Uterus (tissue), 3 donors: ENCODE measurements at regions not wholly inside any gene's neighbourhood (a gene's known extent, or its start where the extent isn't known, plus 50 kb on each side); places are given as distances from the start of the nearest gene placed in this dataset.
"Not testable (repeated sequence)": the region's sequence is repeated elsewhere in the genome, so short reads cannot be mapped to it uniquely, and the experiment has no call there.

Experiments
- DNase-seq, 2 donors: peaks; one replicate each; pipeline ENCODE4 v3.0.0-alpha.2; 2019 to 2020
- H3K27ac ChIP-seq, 2 donors: fragments of 200-600 bp; sonication (generic); 1 replicate in 1 of 2; 2 replicates in 1 of 2; pipeline ENCODE4 v1.5.1; 2016 to 2018
- H3K27me3 ChIP-seq, 2 donors: fragments of 200-600 bp; sonication (generic); one replicate each; pipeline ENCODE4 v1.5.1; 2018 to 2019; ENCODE audit warnings: control low read depth in 1 of 2
- H3K36me3 ChIP-seq, 2 donors: fragments of 200-600 bp; sonication (generic); one replicate each; pipeline ENCODE4 v1.5.1; 2019; ENCODE audit warnings: control low read depth in 1 of 2
- H3K4me1 ChIP-seq, 2 donors: fragments of 200-600 bp; sonication (generic); one replicate each; pipeline ENCODE4 v1.5.1; 2018 to 2019; ENCODE audit warnings: control low read depth in 1 of 2
- H3K4me3 ChIP-seq, 2 donors: fragments of 200-600 bp; sonication (generic); 1 replicate in 1 of 2; 2 replicates in 1 of 2; pipeline ENCODE4 v1.5.1; 2018 to 2019; ENCODE audit warnings: mild to moderate bottlenecking in 1 of 2
- H3K9me3 ChIP-seq, 2 donors: fragments of 200-600 bp; sonication (generic); one replicate each; pipeline ENCODE4 v1.5.1; 2019; ENCODE audit warnings: control low read depth in 1 of 2
- POLR2A ChIP-seq, 2 donors: fragments of 450-650 bp; IDR thresholded peaks; one replicate each; pipeline ENCODE4 v1.6.1; 2016; ENCODE audit warnings: antibody characterized with exemption in 2 of 2, mild to moderate bottlenecking in 1 of 2, moderate library complexity in 1 of 2
- intact Hi-C: fragments of 100-400 bp; cut with DNase I; formaldehyde crosslinking; loops from one replicate; pipeline ENCODE4 v1.15.1; 2023; ENCODE audit warnings: low total_unique reads
- TF ChIP-seq, protein P1 (sequence below), 4 experiments: fragments of 200-600 bp in 2 of 4; fragments of 450-650 bp in 2 of 4; sonication (generic) in 2 of 4; IDR thresholded peaks; one replicate each; pipeline ENCODE4 v1.5.1; 2016 to 2019; ENCODE audit warnings: antibody characterized with exemption in 4 of 4, mild to moderate bottlenecking in 2 of 4, moderate library complexity in 1 of 4
- donor health status: DM: yes; HTN: yes; CAD: no.

DNA sequence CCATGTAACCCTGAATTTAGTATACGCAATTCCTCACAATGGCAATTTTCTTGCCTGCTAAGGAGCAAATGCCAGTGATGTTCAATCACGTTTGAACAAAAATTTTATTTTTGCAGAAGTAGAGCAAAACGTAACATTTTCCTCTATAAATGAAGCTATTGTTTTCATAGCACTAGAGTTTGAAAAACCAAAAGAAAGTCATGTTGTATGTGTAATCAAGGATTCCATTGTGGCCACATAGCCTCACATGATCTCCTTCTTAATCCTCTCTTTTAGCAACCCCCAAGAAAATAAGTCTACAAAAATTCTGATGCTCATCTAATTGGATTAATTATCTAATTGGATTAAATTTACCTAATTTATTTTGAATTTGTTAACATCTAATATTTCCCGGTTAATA is 1217.4 kb upstream of the FLRT2 start:
- H3K36me3 ChIP-seq: no peaks in the 10 kb centered on the region
- no peaks in the 10 kb centered on the region for H3K9me3 ChIP-seq
- H3K4me1 ChIP-seq: no peaks in the 10 kb centered on the region
- intact Hi-C loops: no loop called here
- no peak for TF ChIP-seq POLR2A (IDR thresholded peaks at IDR 0.05)
- TF ChIP-seq, protein P1, sequence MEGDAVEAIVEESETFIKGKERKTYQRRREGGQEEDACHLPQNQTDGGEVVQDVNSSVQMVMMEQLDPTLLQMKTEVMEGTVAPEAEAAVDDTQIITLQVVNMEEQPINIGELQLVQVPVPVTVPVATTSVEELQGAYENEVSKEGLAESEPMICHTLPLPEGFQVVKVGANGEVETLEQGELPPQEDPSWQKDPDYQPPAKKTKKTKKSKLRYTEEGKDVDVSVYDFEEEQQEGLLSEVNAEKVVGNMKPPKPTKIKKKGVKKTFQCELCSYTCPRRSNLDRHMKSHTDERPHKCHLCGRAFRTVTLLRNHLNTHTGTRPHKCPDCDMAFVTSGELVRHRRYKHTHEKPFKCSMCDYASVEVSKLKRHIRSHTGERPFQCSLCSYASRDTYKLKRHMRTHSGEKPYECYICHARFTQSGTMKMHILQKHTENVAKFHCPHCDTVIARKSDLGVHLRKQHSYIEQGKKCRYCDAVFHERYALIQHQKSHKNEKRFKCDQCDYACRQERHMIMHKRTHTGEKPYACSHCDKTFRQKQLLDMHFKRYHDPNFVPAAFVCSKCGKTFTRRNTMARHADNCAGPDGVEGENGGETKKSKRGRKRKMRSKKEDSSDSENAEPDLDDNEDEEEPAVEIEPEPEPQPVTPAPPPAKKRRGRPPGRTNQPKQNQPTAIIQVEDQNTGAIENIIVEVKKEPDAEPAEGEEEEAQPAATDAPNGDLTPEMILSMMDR (IDR thresholded peaks at IDR 0.05): no peak
- no peak for DNase-seq
- H3K27ac ChIP-seq: no peak overlapping the region
- no peak overlapping the region for H3K4me3 ChIP-seq
- no peaks in the 10 kb centered on the region for H3K27me3 ChIP-seq

DNA sequence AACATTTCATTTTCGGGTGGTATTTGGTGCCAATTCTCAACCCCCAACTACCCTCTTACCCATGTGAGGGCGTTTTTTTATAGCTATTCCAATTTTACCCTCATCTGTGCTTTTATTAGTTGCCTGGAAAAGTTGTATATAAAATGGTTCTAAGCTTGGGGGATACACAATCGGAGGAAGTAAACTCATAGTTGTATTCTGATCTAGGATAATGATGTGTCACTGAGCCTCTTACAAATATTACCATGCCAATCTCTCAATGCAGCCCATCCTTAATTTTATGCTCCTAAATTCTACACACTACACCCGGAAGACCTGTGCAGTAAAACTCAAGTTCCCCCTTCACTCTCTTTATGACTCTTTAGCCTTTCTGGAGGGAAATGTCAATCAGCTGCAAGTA is 1206.5 kb upstream of the FLRT2 start:
- Histone ChIP-seq H3K4me3 (no peak overlapping the region), H3K27me3 (no peaks in the 10 kb centered on the region), H3K36me3 (no peaks in the 10 kb centered on the region), H3K27ac (no peak overlapping the region), H3K9me3 (no peaks in the 10 kb centered on the region), H3K4me1 (no peaks in the 10 kb centered on the region)
- intact Hi-C loops: no loop called here
- TF ChIP-seq, protein P1 (IDR thresholded peaks at IDR 0.05): no peak
- no peak for TF ChIP-seq POLR2A (IDR thresholded peaks at IDR 0.05)
- DNase-seq: no peak

DNA sequence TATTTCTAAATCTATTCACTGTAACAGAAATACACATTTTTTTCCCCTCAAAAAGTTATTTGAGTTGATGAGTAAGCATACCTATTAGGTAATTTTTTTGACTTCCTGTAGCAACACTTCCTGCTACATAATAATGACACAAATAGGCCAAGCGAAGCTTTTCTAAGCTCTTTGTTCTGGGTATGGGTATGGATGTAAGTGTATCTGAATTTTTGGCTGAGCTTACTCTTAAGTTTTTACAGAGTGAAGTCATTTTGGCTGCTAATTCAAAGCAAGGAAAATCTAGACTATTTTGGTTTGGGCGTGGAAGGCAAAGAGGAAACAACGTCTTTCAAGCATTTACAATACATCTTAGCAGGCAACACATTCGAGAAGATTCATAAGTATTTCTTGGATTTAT is 1206.0 kb upstream of the FLRT2 start:
- Histone ChIP-seq H3K9me3 (no peaks in the 10 kb centered on the region), H3K27me3 (no peaks in the 10 kb centered on the region), H3K27ac (no peak overlapping the region), H3K36me3 (no peaks in the 10 kb centered on the region), H3K4me3 (no peak overlapping the region), H3K4me1 (no peaks in the 10 kb centered on the region)
- TF ChIP-seq, protein P1 (IDR thresholded peaks at IDR 0.05): no peak
- no peak for TF ChIP-seq POLR2A (IDR thresholded peaks at IDR 0.05)
- DNase-seq: no peak
- intact Hi-C loops: no loop called here

DNA sequence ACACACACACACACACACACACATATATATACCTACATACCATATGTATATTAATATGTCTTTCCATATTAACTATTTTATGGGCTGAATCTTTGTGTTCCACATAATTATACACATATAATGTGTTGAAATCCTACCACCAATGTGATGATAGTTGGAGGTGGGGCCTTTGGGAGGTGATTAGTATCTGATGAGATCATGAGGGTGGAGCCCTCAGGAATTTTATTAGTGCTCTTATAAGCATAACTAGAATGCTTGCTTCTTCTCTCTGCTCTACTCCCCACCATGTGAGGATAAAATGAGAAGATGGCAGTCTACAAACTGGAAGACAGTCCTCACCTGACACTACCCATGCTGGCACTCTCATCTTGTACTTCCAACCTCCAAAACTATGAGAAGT is 1193.5 kb upstream of the FLRT2 start:
- no peak overlapping the region for H3K4me3 ChIP-seq
- intact Hi-C loops: no loop called here
- no peaks in the 10 kb centered on the region for H3K27me3 ChIP-seq
- no peaks in the 10 kb centered on the region for H3K9me3 ChIP-seq
- no peaks in the 10 kb centered on the region for H3K36me3 ChIP-seq
- no peak overlapping the region for H3K27ac ChIP-seq
- no peak for DNase-seq
- TF ChIP-seq, protein P1 (IDR thresholded peaks at IDR 0.05): no peak
- no peak for TF ChIP-seq POLR2A (IDR thresholded peaks at IDR 0.05)
- H3K4me1 ChIP-seq: no peaks in the 10 kb centered on the region

DNA sequence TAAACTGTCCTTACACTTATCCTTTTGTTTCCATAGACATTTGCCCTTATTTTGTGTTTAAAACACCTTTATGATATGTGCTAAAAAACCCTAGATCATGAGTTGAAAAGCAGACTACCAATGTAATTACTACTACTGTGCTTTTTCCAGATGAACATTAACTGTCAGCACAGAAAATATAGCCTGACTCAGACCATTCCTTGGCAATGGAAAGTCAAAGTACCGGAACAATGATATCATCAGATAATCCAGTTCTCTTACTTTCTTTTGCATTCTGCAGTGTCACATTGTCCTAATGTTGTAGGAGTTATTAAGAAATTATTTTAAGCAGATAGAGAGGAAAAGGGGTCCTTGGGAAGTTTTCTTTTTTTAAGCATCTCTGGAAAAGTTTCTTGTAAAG is 1189.0 kb upstream of the FLRT2 start:
- H3K27me3 ChIP-seq: no peaks in the 10 kb centered on the region
- no peak overlapping the region for H3K4me3 ChIP-seq
- TF ChIP-seq, protein P1 (IDR thresholded peaks at IDR 0.05): no peak
- no peak for TF ChIP-seq POLR2A (IDR thresholded peaks at IDR 0.05)
- intact Hi-C loops: no loop called here
- H3K27ac ChIP-seq: no peak overlapping the region
- no peaks in the 10 kb centered on the region for H3K36me3 ChIP-seq
- no peaks in the 10 kb centered on the region for H3K4me1 ChIP-seq
- H3K9me3 ChIP-seq: no peaks in the 10 kb centered on the region
- DNase-seq: no peak

DNA sequence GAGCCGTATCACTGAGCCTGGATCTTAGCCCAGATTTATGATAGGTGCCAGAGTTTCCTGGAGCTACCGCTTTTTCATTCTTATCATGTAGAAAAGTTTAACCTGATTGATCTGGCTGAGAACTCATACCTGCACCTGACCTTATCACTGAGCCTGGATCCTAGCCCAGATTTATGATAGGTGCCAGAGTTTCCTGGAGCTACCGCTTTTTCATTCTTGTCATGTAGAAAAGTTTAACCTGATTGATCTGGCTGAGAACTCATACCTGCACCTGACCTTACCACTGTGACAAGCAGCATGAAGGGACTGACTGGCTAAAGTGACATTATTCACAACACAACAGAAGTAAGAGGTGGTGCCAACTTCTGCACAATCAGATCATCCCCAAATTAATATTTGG is 1188.1 kb upstream of the FLRT2 start:
- H3K9me3 ChIP-seq, intact Hi-C loops, H3K4me3 ChIP-seq, H3K4me1 ChIP-seq, DNase-seq, H3K36me3 ChIP-seq, H3K27me3 ChIP-seq, H3K27ac ChIP-seq: not testable (repeated sequence)
